ENCODE measurements at regions not wholly inside any gene's neighbourhood (a gene's known extent, or its start where the extent isn't known, plus 50 kb on each side); places are given as distances from the start of the nearest gene placed in this dataset.

DNA sequence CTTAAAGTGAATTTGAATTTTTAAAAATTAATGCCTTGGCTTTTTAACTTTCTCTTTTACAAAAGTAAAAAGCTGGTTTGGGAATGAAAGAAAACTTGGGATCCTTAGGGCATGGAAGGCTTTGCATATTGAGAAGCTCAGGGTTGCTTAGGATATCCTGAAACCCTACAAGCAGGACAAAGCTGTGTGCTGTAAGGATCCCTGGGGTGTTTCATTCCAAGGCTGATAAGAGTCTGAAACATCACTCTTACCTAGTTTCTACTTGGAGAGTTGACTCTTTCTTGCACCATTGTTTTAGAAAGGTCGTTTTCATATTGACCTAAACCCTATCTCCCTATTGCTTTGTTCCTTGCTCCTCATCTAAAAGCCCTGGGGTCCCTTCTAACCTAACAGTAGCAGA, 325.9 kb upstream of the NT5C1B start:
- CTCF ChIA-PET: no interaction called here
- Histone ChIP-seq H3K9me3 (ENCODE audit: control insufficient read depth, insufficient read depth, low read length) (no peaks in the 10 kb centered on the region), H3K27me3 (ENCODE audit: control insufficient read depth, insufficient read depth, low read length) (no peaks in the 10 kb centered on the region), H3K4me3 (ENCODE audit: low read depth, low read length) (no peak overlapping the region), H3K27ac (ENCODE audit: low read depth, low read length) (no peak overlapping the region)
- TF ChIP-seq CTCF (IDR thresholded peaks at IDR 0.05; ENCODE audit: low read depth, low read length): no peak
- DNase-seq (ENCODE audit: low read depth, low spot score): no peak
- POLR2A ChIA-PET: no interaction called here

DNA sequence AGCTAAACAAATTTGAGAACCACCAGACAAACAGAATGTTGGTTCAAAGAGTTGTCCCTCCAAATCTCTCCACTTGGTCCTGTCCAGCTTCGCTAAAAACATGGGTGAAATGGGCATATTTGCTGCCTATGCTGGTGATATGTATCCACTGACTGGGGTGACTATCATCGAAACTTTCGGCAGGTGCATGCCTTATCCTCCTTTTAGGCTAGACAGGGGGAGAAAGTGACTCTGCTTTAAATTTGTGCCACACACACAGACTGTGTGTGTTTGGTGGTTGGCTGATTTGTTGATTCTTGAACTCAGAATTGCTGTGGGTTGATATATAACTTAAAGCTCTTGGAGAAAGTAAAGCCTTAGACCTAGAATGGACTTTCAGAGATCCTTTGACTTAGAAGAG, 324.1 kb upstream of the NT5C1B start:
- no peaks in the 10 kb centered on the region for H3K9me3 ChIP-seq (ENCODE audit: control insufficient read depth, insufficient read depth, low read length)
- H3K27me3 ChIP-seq (ENCODE audit: control insufficient read depth, insufficient read depth, low read length): no peaks in the 10 kb centered on the region
- no peak for TF ChIP-seq CTCF (IDR thresholded peaks at IDR 0.05; ENCODE audit: low read depth, low read length)
- no peak overlapping the region for H3K4me3 ChIP-seq (ENCODE audit: low read depth, low read length)
- no peak overlapping the region for H3K27ac ChIP-seq (ENCODE audit: low read depth, low read length)
- ChIA-PET CTCF (no interaction called here), POLR2A (interaction anchor here (0.7 kb wide), 1 partner anchor 442 kb away, joined by 4 read pairs; no protein-coding TSS in a partner anchor)
- no peak for DNase-seq (ENCODE audit: low read depth, low spot score)

- Histone ChIP-seq H3K27me3 (ENCODE audit: control insufficient read depth, insufficient read depth, low read length) (no peaks in the 10 kb centered on the region), H3K27ac (ENCODE audit: low read depth, low read length) (no peak overlapping the region), H3K4me3 (ENCODE audit: low read depth, low read length) (no peak overlapping the region), H3K9me3 (ENCODE audit: control insufficient read depth, insufficient read depth, low read length) (no peaks in the 10 kb centered on the region)
- ChIA-PET POLR2A (no interaction called here), CTCF (no interaction called here)
- DNase-seq (ENCODE audit: low read depth, low spot score): no peak
- no peak for TF ChIP-seq CTCF (IDR thresholded peaks at IDR 0.05; ENCODE audit: low read depth, low read length)
These were observed 323.0 kb upstream of the NT5C1B start for GRCh38 chr2:18912225-18912888.

DNA sequence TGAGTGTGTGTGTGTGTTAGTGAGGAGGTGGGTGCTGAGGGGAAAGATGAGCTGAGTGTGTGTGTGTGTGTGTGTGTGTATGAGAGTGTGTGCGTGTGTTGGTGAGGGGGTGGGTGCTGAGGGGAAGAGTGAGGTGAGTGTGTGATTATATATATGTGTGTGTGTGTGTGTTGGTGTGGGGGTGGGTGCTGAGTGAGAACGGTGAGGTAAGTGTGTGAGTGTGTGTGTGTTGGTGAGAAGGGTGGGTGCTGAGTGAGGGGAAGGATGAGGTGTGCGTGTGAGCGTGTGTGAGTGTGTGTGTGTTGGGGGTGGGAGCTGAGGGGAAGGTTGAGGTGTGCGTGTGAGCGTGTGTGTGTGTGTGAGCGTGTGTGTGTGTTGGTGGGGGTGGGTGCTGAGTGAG, 322.0 kb upstream of the NT5C1B start:
- no peak overlapping the region for H3K27ac ChIP-seq (ENCODE audit: low read depth, low read length)
- ChIA-PET POLR2A (no interaction called here), CTCF (interaction anchor here (0.6 kb wide), 1 partner anchor 21 kb away, joined by 4 read pairs; no protein-coding TSS in a partner anchor)
- H3K27me3 ChIP-seq (ENCODE audit: control insufficient read depth, insufficient read depth, low read length): no peaks in the 10 kb centered on the region
- H3K4me3 ChIP-seq (ENCODE audit: low read depth, low read length): no peak overlapping the region
- H3K9me3 ChIP-seq (ENCODE audit: control insufficient read depth, insufficient read depth, low read length): peaks cover 2% of the 10 kb centered on the region; the same call in 1 of the 2 replicates
- no peak for DNase-seq (ENCODE audit: low read depth, low spot score)
- TF ChIP-seq CTCF (IDR thresholded peaks at IDR 0.05; ENCODE audit: low read depth, low read length): no peak

DNA sequence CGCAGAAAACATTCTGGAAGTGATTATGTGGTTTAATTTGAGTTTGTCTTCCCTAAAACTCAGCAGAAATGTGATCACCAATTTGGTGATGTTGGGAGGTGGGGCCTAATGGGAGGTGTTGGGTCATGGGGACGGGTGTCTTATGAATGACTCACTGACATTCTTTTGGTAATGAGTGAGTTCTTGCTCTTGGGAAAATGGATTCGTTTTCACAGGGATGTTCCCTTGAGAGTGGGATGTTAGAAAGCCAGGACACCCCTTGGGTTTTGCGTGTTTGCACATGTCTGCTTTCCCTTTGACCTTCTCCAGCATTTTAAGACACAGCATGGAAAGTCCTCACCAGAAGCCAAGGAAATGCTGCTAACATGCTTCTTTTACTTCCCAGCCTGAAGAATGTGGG, 321.5 kb upstream of the NT5C1B start:
- Histone ChIP-seq H3K27ac (ENCODE audit: low read depth, low read length) (no peak overlapping the region), H3K9me3 (ENCODE audit: control insufficient read depth, insufficient read depth, low read length) (peaks cover 6% of the 10 kb centered on the region; the same call in 1 of the 2 replicates), H3K4me3 (ENCODE audit: low read depth, low read length) (no peak overlapping the region), H3K27me3 (ENCODE audit: control insufficient read depth, insufficient read depth, low read length) (no peaks in the 10 kb centered on the region)
- DNase-seq (ENCODE audit: low read depth, low spot score): no peak
- CTCF ChIA-PET: interaction anchor here (0.6 kb wide), 1 partner anchor 20 kb away, joined by 4 read pairs; no protein-coding TSS in a partner anchor
- no peak for TF ChIP-seq CTCF (IDR thresholded peaks at IDR 0.05; ENCODE audit: low read depth, low read length)
- POLR2A ChIA-PET: no interaction called here
